ENCODE measurements at regions not wholly inside any gene's neighbourhood (a gene's known extent, or its start where the extent isn't known, plus 50 kb on each side); places are given as distances from the start of the nearest gene placed in this dataset.

GRCh38 chr2:128579825-128580224 lies 261.2 kb upstream of the HS6ST1 start:
- POLR2A ChIA-PET (ENCODE audit: unreplicated experiment): no interaction called here
- intact Hi-C loops (cut with micrococcal nuclease): no loop called here

DNA sequence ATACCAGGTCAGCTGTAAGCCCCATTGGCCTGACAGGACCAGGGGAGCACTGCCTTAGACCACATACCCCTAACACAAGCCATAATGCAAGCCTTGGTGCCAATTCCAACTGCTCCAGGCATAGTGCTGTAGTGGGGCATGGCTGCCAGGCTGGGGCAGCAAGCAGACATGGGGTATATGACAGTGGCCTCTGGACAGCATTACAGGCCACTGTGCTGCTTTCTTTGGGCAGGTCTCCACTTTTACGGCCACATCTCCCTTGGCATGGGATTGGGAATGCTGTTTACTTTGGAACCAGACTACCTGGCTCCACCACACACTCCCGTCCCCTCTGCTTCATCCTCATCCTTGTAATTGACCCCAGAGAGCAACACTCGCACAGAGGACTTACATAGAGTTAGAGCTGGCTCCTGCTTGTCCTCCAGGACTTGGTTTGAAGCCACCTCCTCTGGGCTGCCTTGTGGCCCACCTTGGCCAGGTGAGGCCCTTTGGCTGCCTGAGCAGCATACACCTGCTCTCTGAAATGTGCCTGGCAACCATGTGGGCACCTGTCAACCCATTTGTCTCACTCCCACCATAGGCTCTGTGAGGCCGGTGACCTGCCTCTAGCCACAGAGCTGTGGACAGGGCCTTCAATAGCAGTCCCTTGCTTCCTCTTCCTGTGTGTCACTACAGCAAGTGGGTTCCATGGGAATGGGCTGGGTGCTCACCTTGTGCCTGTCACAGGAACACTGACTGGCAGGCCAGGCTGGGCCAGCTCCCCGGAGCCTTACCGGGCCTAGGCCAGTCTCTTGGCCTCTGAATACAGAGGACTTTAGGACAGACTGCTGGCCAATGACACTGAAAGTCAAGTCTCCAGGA lies 262.6 kb upstream of the HS6ST1 start:
- POLR2A ChIA-PET (ENCODE audit: unreplicated experiment): no interaction called here
- H4K20me1 ChIP-seq (ENCODE audit: low read length): no peaks in the 10 kb centered on the region
- H3K79me2 ChIP-seq (ENCODE audit: low read length): no peaks in the 10 kb centered on the region
- no peak for DNase-seq
- 0 out of 2 replicates have a peak, but pooled peaks cover 8% of the 10 kb centered on the region for H3K9me3 ChIP-seq (ENCODE audit: low read length)
- TF ChIP-seq CTCF (conservative IDR thresholded peaks at IDR 0.05; ENCODE audit: low read depth, low read length) (no peak), EZH2 (IDR thresholded peaks at IDR 0.05; ENCODE audit: low read length, unreplicated experiment) (no peak), EZH2phosphoT487 (IDR thresholded peaks at IDR 0.05; ENCODE audit: borderline replicate concordance, low read length) (no peak)
- no peak overlapping the region for H2AFZ ChIP-seq (ENCODE audit: low read length)
- no peak overlapping the region for H3K4me2 ChIP-seq (ENCODE audit: low read length)
- CTCF ChIA-PET: no interaction called here
- no peaks in the 10 kb centered on the region for H3K36me3 ChIP-seq (ENCODE audit: low read depth, low read length)
- no peak overlapping the region for H3K4me3 ChIP-seq (ENCODE audit: low read length)
- no peaks in the 10 kb centered on the region for H3K27me3 ChIP-seq (ENCODE audit: low read length)
- peaks cover 4% of the 10 kb centered on the region for H3F3A ChIP-seq (ENCODE audit: low read length, unreplicated experiment)
- H3K4me1 ChIP-seq (ENCODE audit: insufficient read depth, low read length): peaks cover 14% of the 10 kb centered on the region
- no peak overlapping the region for H3K27ac ChIP-seq (ENCODE audit: low read length)
- H3K9ac ChIP-seq (ENCODE audit: low read length): no peak overlapping the region
- intact Hi-C loops (cut with micrococcal nuclease): no loop called here
- no TSS peak for BruUV-seq (replicated peaks)
- ATAC-seq: no peak
- H3K9me2 ChIP-seq (replicated peaks; ENCODE audit: low read length): no peaks in the 10 kb centered on the region

More at GRCh38 chr2:128579825-128580224, 261.2 kb upstream of the HS6ST1 start:
- Histone ChIP-seq H3K4me2 (ENCODE audit: low read length) (no peak overlapping the region), H3K27me3 (ENCODE audit: low read length) (0 out of 2 replicates have a peak, but pooled peaks cover under 1% of the 10 kb centered on the region), H3K9ac (ENCODE audit: low read length) (no peak overlapping the region), H3K27ac (ENCODE audit: low read length) (no peak overlapping the region), H3K9me2 (replicated peaks; ENCODE audit: low read length) (no peaks in the 10 kb centered on the region), H3K36me3 (ENCODE audit: low read depth, low read length) (no peaks in the 10 kb centered on the region), H3K9me3 (ENCODE audit: low read length) (0 out of 2 replicates have a peak, but pooled peaks cover 4% of the 10 kb centered on the region), H3K79me2 (ENCODE audit: low read length) (no peaks in the 10 kb centered on the region), H3F3A (ENCODE audit: low read length, unreplicated experiment) (no peaks in the 10 kb centered on the region), H4K20me1 (ENCODE audit: low read length) (no peaks in the 10 kb centered on the region), H3K4me3 (ENCODE audit: low read length) (no peak overlapping the region), H2AFZ (ENCODE audit: low read length) (no peak overlapping the region), H3K4me1 (ENCODE audit: insufficient read depth, low read length) (0 out of 2 replicates have a peak, but pooled peaks cover 5% of the 10 kb centered on the region)
- ATAC-seq: no peak
- CTCF ChIA-PET: no interaction called here
- BruUV-seq (replicated peaks): no TSS peak
- TF ChIP-seq EZH2 (IDR thresholded peaks at IDR 0.05; ENCODE audit: low read length, unreplicated experiment) (no peak), CTCF (conservative IDR thresholded peaks at IDR 0.05; ENCODE audit: low read depth, low read length) (no peak), EZH2phosphoT487 (IDR thresholded peaks at IDR 0.05; ENCODE audit: borderline replicate concordance, low read length) (no peak)
- DNase-seq: no peak

DNA sequence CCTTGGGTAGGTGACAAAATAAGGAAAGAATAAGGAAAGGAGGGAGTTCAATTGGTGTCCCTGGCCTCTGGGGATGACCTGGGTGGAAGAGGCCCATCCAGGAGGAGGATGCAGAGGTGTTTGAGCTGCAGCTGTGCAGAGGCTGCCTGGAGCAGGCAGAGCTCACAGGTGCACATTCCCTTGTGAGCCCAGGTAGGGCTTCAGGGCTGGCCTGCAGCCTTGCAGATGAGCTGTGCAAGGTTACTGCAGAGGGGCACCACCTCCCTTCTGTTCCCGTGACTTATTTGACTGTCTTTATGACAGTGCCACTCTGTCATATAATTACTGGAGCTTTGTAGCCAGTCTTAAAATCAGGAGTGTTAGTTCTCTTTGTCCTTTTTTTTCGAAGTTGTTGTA lies 263.2 kb upstream of the HS6ST1 start:
- TF ChIP-seq CTCF (conservative IDR thresholded peaks at IDR 0.05; ENCODE audit: low read depth, low read length): no peak
- no peak for TF ChIP-seq EZH2phosphoT487 (IDR thresholded peaks at IDR 0.05; ENCODE audit: borderline replicate concordance, low read length)
- no peak for TF ChIP-seq EZH2 (IDR thresholded peaks at IDR 0.05; ENCODE audit: low read length, unreplicated experiment)
- H3K4me1 ChIP-seq (ENCODE audit: insufficient read depth, low read length): peaks cover 19% of the 10 kb centered on the region
- no peak for ATAC-seq
- no peak overlapping the region for H3K4me2 ChIP-seq (ENCODE audit: low read length)
- 0 out of 2 replicates have a peak, but pooled peaks cover 8% of the 10 kb centered on the region for H3K9me3 ChIP-seq (ENCODE audit: low read length)
- H3K9ac ChIP-seq (ENCODE audit: low read length): no peak overlapping the region
- intact Hi-C loops (cut with micrococcal nuclease): no loop called here
- H3K27ac ChIP-seq (ENCODE audit: low read length): no peak overlapping the region
- no peaks in the 10 kb centered on the region for H4K20me1 ChIP-seq (ENCODE audit: low read length)
- H3F3A ChIP-seq (ENCODE audit: low read length, unreplicated experiment): peaks cover 4% of the 10 kb centered on the region
- ChIA-PET CTCF (no interaction called here), POLR2A (ENCODE audit: unreplicated experiment) (no interaction called here)
- H3K27me3 ChIP-seq (ENCODE audit: low read length): no peaks in the 10 kb centered on the region
- no peaks in the 10 kb centered on the region for H3K79me2 ChIP-seq (ENCODE audit: low read length)
- BruUV-seq (replicated peaks): no TSS peak
- no peaks in the 10 kb centered on the region for H3K9me2 ChIP-seq (replicated peaks; ENCODE audit: low read length)
- no peak overlapping the region for H3K4me3 ChIP-seq (ENCODE audit: low read length)
- no peak overlapping the region for H2AFZ ChIP-seq (ENCODE audit: low read length)
- no peak for DNase-seq
- H3K36me3 ChIP-seq (ENCODE audit: low read depth, low read length): no peaks in the 10 kb centered on the region
